Stomach (tissue), 8 donors: ENCODE measurements at regions not wholly inside any gene's neighbourhood (a gene's known extent, or its start where the extent isn't known, plus 50 kb on each side); places are given as distances from the start of the nearest gene placed in this dataset.
A peak's percentile ranks its signal among the peaks of the same experiment; 100 is the strongest.

Experiments
- DNase-seq, 2 donors: peaks; one replicate each; pipeline versions ENCODE4 v3.0.0 to v3.0.0-alpha.2; 2013 to 2019
- H3K27ac ChIP-seq, 5 donors: fragments of 200-600 bp in 4 of 5; sonication (generic) in 4 of 5; one replicate each; pipeline ENCODE4 v1.5.1; 2013 to 2019; ENCODE audit warnings: mild to moderate bottlenecking in 1 of 5, moderate library complexity in 1 of 5
- H3K27me3 ChIP-seq, 3 donors: fragments of 200-600 bp; sonication (generic); one replicate each; pipeline ENCODE4 v1.5.1; 2017 to 2019; ENCODE audit warnings: mixed run types in 1 of 3
- H3K36me3 ChIP-seq, 4 donors: fragments of 200-600 bp; sonication (generic); 1 replicate in 3 of 4; 2 replicates in 1 of 4; pipeline ENCODE4 v1.5.1; 2016 to 2019
- H3K4me1 ChIP-seq, 4 donors: fragments of 200-600 bp; sonication (generic); one replicate each; pipeline ENCODE4 v1.5.1; 2016 to 2019
- H3K4me3 ChIP-seq, 4 donors: fragments of 200-600 bp; sonication (generic) in 3 of 4; one replicate each; pipeline ENCODE4 v1.5.1; 2016 to 2019; ENCODE audit warnings: mild to moderate bottlenecking in 1 of 4
- H3K9me3 ChIP-seq, 4 donors: fragments of 200-600 bp; sonication (generic); one replicate each; pipeline ENCODE4 v1.5.1; 2016 to 2019
- EP300 ChIP-seq: sonication (generic); formaldehyde crosslinking; IDR thresholded peaks from one replicate; pipeline ENCODE4 v1.6.1; 2017; ENCODE audit warnings: antibody characterized with exemption
- POLR2A ChIP-seq, 4 donors: fragments of 450-650 bp; IDR thresholded peaks; one replicate each; pipeline ENCODE4 v1.6.1; 2016; ENCODE audit warnings: antibody characterized with exemption in 4 of 4, control low read depth in 2 of 4, mild to moderate bottlenecking in 1 of 4, moderate library complexity in 1 of 4
- POLR2AphosphoS5 ChIP-seq, 3 donors: sonication (generic); formaldehyde crosslinking; IDR thresholded peaks; one replicate each; pipeline ENCODE4 v1.6.1; 2016; ENCODE audit warnings: antibody characterized with exemption in 3 of 3
- WGBS, 5 donors: extraction: QIAGEN DNeasy Blood & Tissue Kit in 3 of 5; methylation state at CpG; one replicate each; pipeline versions ENCODE4 v1.1.5 to v1.1.7; 2013 to 2018; 5-methylcytosine and 5-hydroxymethylcytosine counted together
- intact Hi-C: fragments of 100-400 bp; cut with DNase I; formaldehyde crosslinking; loops from one replicate; pipeline ENCODE4 v1.15.1; 2023; ENCODE audit warnings: low total_unique reads
- TF ChIP-seq, protein P1 (sequence below), 7 experiments: fragments of 450-650 bp in 4 of 7; fragments of 200-600 bp in 3 of 7; sonication (generic) in 3 of 7; IDR thresholded peaks; one replicate each; pipeline ENCODE4 v1.5.1; 2016 to 2019; ENCODE audit warnings: antibody characterized with exemption in 7 of 7, control low read depth in 2 of 7, mild to moderate bottlenecking in 1 of 7
- donor health status: healthy with polysubstance abuse.
- donor health status: Bipolar disorder and iron deficiency.
- donor health status: healthy.

DNA sequence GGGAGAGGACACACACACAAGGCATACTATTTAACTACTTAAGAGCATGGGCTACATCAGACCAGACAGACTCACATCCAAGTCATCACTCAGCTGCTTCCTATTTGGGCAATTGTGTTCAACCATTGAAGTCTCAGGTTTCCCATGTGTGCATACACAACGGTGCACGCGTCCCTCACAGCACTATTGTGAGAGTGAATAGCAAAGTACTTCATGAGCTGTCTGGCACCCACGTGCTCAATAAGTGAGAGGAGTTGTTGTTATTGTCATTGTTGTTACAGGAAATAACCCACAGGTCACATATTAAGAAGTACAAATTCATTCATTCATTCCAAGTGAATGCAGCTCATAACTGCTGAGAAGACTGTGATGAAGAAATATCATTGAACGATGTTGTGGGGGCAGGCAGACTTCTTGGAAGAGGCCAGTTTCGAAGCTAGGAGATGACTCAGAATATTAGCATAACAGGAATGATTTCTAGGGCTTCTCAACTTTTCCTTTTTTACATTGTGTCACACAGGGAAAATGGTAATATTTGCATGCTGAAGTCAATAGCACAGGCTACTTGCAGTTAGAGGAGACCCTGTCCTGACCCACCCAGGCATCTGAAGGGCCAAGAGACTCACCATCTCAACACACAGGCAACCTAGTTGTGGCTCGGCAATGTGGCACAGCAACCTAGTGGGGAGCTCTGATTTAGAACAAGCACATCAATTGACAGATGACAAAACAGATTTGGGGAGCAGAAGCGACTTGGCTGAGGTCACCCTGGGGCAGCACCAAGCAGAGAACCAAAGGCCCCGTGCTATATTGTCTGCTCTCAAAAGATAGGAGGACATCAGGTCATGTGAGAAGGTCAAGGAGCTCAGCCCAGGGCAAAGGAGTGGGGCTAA is 606.0 kb downstream of the BUD13 start:
- no peaks in the 10 kb centered on the region for H3K4me1 ChIP-seq
- no peak overlapping the region for H3K4me3 ChIP-seq
- no peaks in the 10 kb centered on the region for H3K9me3 ChIP-seq
- 54 to 76% (median 64%) methylated on average over 9 of the region's 9 CpGs for WGBS, 5 donors
- no peak for TF ChIP-seq POLR2AphosphoS5 (IDR thresholded peaks at IDR 0.05)
- no peak for DNase-seq
- intact Hi-C loops, result no loop called here
- peaks cover 0 to 46% (median 7%) of the 10 kb centered on the region in 3 donors for H3K27me3 ChIP-seq
- H3K27ac ChIP-seq, result no peak overlapping the region
- H3K36me3 ChIP-seq, result no peaks in the 10 kb centered on the region

- intact Hi-C loops, result no loop called here
- H3K9me3 ChIP-seq, result no peaks in the 10 kb centered on the region
- TF ChIP-seq, protein P1, sequence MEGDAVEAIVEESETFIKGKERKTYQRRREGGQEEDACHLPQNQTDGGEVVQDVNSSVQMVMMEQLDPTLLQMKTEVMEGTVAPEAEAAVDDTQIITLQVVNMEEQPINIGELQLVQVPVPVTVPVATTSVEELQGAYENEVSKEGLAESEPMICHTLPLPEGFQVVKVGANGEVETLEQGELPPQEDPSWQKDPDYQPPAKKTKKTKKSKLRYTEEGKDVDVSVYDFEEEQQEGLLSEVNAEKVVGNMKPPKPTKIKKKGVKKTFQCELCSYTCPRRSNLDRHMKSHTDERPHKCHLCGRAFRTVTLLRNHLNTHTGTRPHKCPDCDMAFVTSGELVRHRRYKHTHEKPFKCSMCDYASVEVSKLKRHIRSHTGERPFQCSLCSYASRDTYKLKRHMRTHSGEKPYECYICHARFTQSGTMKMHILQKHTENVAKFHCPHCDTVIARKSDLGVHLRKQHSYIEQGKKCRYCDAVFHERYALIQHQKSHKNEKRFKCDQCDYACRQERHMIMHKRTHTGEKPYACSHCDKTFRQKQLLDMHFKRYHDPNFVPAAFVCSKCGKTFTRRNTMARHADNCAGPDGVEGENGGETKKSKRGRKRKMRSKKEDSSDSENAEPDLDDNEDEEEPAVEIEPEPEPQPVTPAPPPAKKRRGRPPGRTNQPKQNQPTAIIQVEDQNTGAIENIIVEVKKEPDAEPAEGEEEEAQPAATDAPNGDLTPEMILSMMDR (IDR thresholded peaks at IDR 0.05), result no peak
- TF ChIP-seq EP300 (no peak), POLR2AphosphoS5 (IDR thresholded peaks at IDR 0.05) (no peak), POLR2A (IDR thresholded peaks at IDR 0.05) (no peak)
- H3K27ac ChIP-seq, result no peak overlapping the region
- peaks cover 0 to 46% (median 7%) of the 10 kb centered on the region in 3 donors for H3K27me3 ChIP-seq
- H3K4me1 ChIP-seq, result no peaks in the 10 kb centered on the region
- no peaks in the 10 kb centered on the region for H3K36me3 ChIP-seq
- 73 to 93% (median 76%) methylated on average over 5 of the region's 5 CpGs for WGBS, 5 donors
- H3K4me3 ChIP-seq, result no peak overlapping the region
- DNase-seq, result no peak
These were observed 607.9 kb downstream of the BUD13 start for GRCh38 chr11:116164843-116165242.

- Histone ChIP-seq H3K36me3 (no peaks in the 10 kb centered on the region), H3K9me3 (no peaks in the 10 kb centered on the region), H3K27ac (no peak overlapping the region), H3K4me1 (no peaks in the 10 kb centered on the region), H3K27me3 (peaks cover 0 to 46% (median 7%) of the 10 kb centered on the region in 3 donors), H3K4me3 (no peak overlapping the region)
- 12 to 30% (median 22%) methylated on average over 11 of the region's 11 CpGs for WGBS, 5 donors
- DNase-seq, result peak in 1 of 2 donors; percentile 75
- TF ChIP-seq EP300 (no peak), POLR2A (IDR thresholded peaks at IDR 0.05) (no peak), POLR2AphosphoS5 (IDR thresholded peaks at IDR 0.05) (no peak)
- TF ChIP-seq, protein P1 (IDR thresholded peaks at IDR 0.05), result no peak
- intact Hi-C loops, result no loop called here
These were observed 609.9 kb downstream of the BUD13 start for GRCh38 chr11:116162886-116163230.

DNA sequence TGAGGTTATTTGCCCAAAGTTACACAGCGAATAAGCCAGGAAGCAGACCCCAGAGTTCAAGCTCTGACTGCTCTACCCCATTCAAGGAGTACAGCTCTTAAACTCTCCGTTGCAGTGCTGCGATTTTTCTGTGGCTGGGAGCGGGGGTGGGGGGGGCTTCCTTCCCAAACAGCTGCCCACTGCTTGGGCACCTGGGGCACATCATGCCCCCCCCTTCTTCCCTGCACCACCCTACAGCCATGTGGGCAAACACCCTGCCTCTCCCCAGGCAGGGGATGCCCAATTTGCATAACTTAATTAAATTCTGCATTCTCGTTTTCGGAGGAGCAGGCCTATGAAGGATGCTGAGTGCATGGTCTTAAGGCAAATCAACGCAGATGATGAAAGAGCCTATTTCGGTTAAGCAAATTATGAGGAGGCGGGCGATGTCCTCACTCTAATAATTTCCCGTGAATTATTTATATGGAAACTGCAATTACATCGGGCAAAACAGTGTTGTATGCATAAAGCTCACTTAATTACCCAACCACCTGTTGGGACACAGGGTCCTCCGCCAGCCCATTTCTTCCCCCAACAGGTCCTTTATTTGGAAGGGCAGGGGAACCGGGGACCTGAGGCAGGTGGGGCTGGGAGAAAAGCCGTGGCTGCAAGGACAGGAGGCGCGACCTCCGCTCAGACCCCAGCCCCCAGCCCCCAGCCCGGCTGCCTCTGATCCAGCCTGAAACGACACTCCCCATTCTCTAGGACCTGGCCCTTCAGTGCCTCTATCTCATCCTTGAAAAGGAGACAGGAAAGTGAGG is 610.5 kb downstream of the BUD13 start:
- intact Hi-C loops, result no loop called here
- Histone ChIP-seq H3K27ac (no peak overlapping the region), H3K4me3 (no peak overlapping the region), H3K9me3 (no peaks in the 10 kb centered on the region), H3K36me3 (no peaks in the 10 kb centered on the region), H3K27me3 (peaks cover 0 to 46% (median 7%) of the 10 kb centered on the region in 3 donors), H3K4me1 (no peaks in the 10 kb centered on the region)
- TF ChIP-seq, protein P1 (IDR thresholded peaks at IDR 0.05), result no peak
- TF ChIP-seq POLR2A (IDR thresholded peaks at IDR 0.05), result no peak
- no peak for TF ChIP-seq POLR2AphosphoS5 (IDR thresholded peaks at IDR 0.05)
- TF ChIP-seq EP300, result no peak
- WGBS, 5 donors, result 50 to 62% (median 55%) methylated on average over 17 to 20 of the region's 20 CpGs
- no peak for DNase-seq
